ENCODE measurements at regions not wholly inside any gene's neighbourhood (a gene's known extent, or its start where the extent isn't known, plus 50 kb on each side); places are given as distances from the start of the nearest gene placed in this dataset.
"Not testable (repeated sequence)": the region's sequence is repeated elsewhere in the genome, so short reads cannot be mapped to it uniquely, and the experiment has no call there.

DNA sequence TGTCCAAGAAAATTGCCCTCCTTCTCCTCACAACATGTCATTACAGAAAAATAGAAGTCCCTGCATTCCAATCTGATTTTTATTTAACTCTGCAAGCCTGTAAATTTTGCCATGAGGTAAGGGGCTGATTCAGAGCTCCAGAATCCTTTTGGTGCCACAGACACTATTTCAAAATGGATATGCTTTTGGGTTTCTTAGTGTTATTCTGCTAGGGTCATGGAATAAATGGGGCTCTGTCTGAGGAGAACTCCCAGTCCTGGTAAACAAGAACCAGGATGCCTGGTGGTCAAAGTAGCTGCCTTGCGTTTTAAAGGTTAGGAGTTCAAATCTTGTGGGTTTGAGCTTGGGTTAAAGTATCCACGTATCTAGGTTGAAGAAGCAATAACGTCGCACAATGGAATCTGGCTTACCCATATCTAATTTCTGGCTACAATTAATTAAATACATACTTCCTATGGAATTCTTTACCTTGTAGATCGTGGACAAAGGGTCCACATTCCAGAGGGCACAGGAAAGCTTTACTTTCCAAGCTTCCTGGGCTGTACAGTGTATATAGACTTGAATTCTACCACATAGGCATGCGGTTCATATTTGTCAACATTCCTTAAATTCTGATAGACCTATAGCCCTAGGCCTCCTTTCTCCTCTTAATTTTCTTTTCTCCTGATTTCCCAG lies 98.0 kb upstream of the CDC42BPA start:
- no peak for DNase-seq (ENCODE audit: low spot score)

DNA sequence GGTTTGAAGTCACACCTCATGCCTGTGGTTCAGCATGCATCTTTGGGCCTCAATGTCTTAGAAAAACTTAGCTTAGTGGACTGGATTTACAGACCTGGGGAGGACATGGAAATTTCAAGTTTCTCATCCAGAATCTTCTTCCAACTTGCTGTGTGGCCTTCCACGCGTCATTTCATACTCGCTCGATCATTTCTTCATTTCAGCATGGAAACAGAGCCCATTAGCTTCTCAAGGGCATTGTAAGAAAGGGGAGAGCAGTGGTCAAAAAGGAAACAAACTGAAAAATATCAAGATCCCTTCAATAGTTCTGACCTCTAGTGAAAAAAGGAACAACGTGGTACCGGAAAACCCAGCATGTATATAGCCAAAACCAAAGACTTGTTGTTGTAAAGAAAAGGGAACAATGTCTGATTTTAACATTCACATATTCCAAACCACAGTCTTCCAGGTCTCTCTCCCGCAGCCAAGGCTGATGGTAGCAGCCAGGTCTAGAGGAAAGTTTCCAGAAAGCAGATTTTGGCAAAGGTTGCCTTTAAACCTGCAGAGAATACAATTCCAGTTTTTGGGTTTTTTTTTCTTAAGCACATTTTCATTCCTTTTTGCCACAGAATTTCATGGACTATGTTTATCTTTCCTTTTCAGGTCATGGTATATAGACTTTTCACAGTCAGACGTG lies 97.0 kb upstream of the CDC42BPA start:
- no peak for DNase-seq (ENCODE audit: low spot score)

DNA sequence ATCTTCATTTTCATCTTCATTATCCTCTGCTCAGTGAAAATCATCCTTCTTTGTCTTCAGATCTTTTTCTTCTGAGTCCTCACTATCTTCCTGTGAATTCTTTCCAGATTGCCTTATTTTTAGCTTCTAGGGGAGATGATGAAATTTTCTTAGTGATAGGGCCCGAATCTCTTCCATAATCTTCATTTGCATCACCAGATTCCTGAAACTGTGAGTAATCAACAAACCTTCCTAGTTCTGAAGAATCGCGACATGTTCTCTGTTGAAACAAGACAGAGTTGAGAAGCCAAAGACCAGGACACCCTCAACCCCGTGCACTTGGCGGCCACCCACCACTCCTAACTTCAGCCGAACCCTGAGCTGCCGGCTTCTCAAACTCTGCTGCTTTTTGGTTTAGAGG lies 92.8 kb upstream of the CDC42BPA start:
- no peak for DNase-seq (ENCODE audit: low spot score)

- not testable (repeated sequence) for DNase-seq (ENCODE audit: low spot score)
Observed at GRCh38 chr1:227406332-227406731, 88.0 kb upstream of the CDC42BPA start.

DNA sequence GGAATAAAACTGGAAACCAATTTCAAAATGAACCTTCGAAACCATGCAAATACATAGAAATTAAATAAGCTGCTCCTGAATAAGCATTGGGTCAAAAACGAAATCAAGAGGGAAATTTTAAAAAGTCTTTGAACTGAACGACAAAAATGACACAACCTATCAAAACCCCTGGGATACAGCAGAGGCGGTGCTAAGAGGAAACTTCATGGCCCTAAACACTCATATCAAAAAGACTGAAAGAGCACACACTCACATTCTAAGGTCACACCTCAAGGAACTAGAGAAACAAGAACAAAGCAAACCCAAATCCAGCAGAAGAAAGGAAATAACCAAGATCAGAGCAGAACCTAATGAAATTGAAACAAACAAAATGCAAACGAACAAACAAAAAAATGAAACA lies 85.2 kb upstream of the CDC42BPA start:
- no peak for DNase-seq (ENCODE audit: low spot score)

GRCh38 chr1:227401562-227402342 lies 83.5 kb upstream of the CDC42BPA start:
- DNase-seq (ENCODE audit: low spot score): no peak

DNA sequence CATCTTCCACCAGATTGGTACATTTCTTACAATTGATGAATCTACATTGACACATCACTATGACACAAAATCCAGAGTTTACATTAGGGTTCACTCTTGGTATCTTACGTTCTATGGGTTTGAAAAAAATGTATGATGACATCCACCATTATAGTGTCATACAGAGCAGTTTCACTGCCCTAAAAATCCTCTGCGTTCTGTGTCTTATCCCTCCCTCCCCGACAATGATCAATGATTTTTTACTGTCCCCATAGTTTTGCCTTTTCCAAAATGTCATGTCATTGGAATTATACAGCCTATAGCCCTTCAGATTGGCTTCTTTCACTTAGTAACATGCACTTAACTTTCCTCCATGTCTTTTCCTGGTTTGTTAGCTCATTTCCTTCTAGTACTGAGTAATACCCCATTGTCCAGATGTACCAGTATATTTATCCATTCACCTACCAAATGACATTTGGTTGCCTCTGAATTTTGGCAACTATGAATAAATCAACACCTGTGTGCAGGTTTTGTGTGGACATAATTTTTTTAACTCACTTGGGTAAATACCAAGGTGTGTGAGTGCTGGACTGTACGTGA lies 80.9 kb upstream of the CDC42BPA start:
- DNase-seq (ENCODE audit: low spot score): no peak

DNA sequence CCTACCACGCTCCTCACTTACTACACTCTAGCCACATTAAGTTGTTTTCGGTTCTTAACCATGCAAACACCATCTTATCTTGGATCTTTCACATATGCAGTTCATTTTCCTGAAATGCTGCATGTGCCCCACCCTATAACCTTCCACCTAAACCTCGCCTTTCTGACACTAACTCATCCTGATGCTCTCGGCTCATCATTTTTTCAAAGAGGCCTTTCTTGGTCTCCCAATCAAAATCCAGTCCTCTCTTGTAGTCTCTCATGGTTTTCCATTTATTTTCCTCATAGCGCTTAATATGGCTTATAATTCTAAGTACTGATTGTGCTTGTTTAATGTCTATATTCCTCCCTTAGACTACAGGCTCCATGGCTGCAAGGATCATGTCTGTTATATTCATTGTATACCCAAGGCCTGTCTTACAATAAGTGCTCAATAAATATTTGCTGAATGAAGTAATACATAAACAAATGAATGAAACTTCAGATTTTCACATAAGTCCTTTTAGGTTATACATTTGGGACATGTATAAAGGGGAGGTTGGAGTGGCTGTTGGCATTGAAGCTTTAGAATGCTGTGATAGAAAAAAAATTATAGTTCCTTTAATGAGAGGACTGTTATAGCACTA lies 79.2 kb upstream of the CDC42BPA start:
- no peak for DNase-seq (ENCODE audit: low spot score)

GRCh38 chr1:227396539-227397353 lies 78.5 kb upstream of the CDC42BPA start:
- DNase-seq (ENCODE audit: low spot score): no peak

DNA sequence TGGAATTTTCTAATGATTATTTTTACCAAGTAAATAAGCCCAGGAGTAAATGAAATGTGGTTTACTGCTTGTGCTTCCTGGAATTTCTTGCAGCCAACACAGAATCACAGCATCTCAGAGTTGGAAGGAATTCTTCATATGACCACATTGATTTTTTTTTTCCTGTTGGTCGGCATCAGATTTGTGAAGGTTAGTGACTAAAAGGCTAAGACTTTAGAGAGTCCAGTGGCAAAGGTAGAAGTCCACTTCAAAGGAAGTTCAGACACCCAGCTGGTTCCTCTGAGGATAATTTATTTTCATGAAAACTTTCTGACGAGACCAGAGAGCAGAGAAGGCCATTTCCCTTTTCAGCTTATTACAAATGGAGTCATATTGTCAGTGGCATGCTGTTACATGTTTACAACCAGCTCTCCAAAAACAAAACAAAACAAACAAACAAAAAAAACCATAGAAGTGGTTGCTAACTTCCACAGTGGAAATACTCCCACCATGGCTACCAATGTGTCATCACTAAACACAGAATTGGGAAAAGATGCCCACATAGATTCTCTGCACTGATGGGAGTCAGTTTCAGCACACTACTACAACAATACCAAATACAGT lies 77.2 kb upstream of the CDC42BPA start:
- no peak for DNase-seq (ENCODE audit: low spot score)

DNA sequence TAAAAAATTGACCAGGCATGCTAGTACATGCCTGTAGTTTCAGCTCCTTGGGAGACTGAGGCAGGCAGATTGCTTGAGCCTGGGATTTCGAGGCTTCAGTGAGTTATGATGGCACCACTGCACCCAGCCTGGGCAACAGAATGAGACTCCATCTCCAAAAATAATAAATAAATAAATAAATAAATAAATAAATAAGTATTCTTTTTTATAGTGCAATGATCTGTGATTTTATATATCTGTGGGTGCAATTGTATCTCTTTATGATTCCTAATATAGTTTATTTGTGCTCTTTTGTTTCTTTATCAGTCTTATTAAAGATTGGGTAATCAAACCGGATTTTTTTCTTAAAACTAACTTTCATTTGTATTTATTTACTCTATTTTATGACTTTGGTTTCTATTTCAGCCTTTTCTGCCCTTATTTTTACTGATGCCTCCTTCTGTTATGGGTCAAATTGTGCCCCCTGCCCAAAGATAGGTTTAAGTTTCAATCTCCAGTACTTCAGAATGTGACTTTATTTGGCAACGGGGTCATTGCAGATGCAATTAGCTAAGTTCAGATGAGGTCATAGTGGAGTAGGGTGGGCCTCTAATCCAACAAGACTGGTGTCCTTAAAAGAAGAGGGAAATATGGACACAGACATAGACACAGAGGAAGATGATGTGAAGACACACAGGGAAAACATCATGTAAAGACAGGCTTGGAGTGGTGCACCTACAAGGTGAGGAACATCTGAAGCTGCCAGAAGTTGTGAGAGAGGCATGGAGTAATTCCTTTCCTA lies 74.9 kb upstream of the CDC42BPA start:
- no peak for DNase-seq (ENCODE audit: low spot score)

- no peak for DNase-seq (ENCODE audit: low spot score)
Observed at GRCh38 chr1:227391879-227392278, 73.6 kb upstream of the CDC42BPA start.

- DNase-seq (ENCODE audit: low spot score): no peak
Observed at GRCh38 chr1:227391211-227391610, 72.9 kb upstream of the CDC42BPA start.

DNA sequence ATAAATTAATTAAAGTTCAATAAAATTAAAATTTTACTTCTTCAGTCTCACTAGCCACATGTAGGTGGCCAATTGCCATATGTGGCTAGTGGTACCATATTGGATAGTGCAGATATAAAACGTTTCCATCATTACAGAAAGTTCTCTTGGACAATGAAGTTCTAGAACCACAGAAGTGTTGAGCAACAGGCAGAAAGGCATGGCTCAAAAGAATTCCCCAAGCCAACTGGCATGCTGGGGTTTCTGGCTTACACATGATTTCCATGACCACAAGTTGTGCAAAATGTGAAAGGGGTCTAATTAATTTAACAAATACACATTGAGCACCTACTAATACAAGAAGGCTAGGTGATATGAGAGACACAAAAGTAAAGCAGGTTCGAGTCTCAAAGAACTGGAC lies 72.2 kb upstream of the CDC42BPA start:
- no peak for DNase-seq (ENCODE audit: low spot score)

GRCh38 chr1:227388214-227389168 lies 70.2 kb upstream of the CDC42BPA start:
- no peak for DNase-seq (ENCODE audit: low spot score)

DNA sequence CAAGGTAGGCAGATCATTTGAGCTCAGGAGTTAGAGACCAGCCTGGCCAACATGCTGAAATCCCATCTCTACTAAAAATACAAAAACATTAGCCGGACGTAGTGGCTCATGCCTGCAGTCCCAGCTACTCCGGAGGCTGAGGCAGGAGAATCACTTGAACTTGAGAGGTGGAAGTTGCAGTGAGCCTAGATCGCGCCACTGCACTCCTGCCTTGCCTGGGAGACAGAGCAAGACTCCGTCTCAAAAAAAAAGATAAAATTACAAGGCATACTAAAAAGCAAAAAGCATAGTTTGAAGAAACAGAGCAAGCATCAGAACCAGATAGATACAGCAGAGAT lies 61.2 kb upstream of the CDC42BPA start:
- DNase-seq (ENCODE audit: low spot score): no peak

DNA sequence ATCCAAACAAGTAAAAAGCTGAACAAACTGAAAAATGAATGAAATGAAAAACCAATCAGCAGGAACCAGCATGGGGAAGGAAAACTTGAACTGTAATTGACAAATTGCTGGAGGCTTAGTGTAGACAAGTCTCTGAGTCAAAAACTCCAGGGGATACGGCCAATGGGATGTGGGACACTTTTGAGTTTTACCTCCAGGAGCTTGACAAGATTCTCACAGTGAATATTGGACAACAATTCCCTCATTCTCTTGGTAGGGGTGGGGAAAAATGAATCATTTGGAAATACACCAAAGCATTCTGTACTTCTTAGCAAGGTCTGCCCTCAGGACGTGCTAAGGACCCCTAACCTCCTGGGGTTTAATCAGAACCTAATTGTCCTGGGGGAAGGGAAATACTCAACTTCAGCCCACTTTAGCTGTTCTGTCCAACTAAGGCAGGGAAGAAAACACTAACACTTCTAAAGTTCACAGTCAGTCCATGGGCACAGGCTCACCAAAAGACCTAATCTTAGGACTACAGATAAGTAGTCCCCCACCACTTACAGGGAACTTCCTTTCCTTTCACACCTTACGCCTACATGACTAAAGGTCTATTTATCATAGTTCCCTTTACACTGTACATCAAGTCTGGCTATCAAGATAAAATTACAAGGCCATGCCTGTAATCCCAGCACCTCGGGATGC lies 60.7 kb upstream of the CDC42BPA start:
- DNase-seq (ENCODE audit: low spot score): no peak

GRCh38 chr1:227378181-227378580 lies 59.9 kb upstream of the CDC42BPA start:
- DNase-seq (ENCODE audit: low spot score): no peak

DNA sequence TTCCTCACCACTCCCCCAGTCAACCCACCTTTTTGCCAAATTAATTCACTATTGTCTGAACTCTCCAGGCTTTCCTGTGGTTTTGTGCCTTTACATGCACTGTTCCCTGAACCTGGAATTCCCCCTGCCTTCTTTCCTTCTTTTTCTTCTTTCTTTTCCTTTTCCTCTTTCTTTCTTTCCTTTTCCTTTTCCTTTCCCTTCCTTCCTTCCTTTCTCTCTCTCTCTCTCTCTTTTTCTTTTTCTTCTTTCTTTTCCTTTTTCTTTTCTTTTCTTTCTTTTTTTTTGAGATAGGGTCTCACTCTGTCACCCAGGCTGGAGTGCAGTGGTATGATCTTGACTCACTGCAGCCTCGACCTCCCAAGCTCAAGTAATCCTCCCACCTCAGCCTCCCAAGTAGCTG lies 56.6 kb upstream of the CDC42BPA start:
- DNase-seq (ENCODE audit: low spot score): no peak
